ENCODE measurements at regions not wholly inside any gene's neighbourhood (a gene's known extent, or its start where the extent isn't known, plus 50 kb on each side); places are given as distances from the start of the nearest gene placed in this dataset.

DNA sequence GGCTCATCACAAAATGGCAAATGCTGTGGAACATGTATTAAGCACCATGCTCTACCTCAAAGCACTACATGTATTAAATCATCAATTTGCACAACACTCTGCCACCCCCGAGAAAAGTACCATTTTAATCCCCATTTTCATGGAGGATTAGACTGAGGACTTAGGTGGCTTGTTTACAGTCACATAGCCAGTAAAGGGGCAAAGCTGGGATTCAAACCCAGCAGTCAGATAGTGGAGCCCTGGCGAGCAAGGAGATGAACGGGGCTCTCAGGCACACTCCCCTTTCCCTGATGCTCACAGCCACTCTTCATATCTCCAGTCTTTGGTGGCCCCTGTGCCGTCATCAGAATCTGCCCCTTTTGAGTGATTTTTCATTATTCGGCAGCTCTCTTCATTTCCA is 262.9 kb downstream of the DIRAS2 start:
- DNase-seq (ENCODE audit: low read depth in 2 of 2) = no peak

DNA sequence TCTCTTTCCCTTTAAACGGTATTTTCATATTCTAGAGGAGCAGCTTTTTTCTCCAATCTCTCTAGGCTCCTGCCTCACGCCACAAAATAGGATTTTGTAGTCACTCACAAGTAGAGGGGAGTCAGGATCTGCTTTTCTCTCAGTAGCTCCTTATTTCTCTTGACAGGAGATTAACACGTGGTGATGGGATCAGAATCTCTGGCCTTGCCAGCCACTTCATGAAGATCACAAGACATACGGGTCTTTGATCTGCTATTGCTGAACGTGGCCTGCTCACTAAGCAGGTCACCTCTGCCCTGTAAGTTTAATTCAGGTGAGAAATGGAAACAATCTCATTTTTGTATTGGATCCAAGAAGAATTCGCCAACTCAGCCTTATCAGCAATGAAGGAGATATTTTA is 257.5 kb downstream of the DIRAS2 start:
- DNase-seq (ENCODE audit: low read depth in 2 of 2) = no peak

DNA sequence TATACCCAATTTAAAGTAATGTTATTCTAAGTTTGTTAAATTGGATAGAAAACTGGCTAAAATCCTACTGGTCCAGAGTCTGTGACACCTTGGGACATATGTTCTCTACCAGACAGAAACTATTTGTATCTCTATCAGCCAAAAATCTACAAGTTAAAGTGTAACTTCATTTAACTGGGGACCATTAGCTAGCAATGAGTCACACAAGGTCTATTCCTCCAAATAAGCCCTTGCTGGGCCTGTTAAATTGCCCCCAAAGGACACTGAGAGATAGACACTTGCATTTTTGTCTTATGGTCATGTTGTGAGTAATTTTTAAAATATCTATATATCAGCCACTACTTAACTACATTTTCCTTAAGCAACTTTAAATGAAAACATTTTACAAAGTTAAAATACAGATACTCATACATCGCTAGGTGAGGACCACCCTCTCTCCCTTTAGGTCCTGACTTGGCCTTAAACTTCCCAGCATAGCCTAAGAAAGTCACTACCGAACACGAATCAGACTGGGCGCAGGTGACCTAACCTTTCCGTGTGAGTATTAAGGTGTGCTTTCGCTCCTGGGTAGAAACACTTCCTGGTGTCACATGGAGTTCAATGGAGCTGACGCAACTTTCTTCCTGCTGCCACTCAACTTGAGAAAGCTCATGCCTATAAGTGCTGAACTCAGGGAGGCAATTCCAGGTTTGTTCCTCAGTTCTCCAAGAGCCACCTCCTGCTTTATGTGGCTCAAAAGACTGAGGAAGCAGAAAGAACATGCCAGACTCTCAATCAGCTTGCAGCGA is 249.1 kb downstream of the DIRAS2 start:
- no peak for DNase-seq (ENCODE audit: low read depth in 2 of 2)

DNA sequence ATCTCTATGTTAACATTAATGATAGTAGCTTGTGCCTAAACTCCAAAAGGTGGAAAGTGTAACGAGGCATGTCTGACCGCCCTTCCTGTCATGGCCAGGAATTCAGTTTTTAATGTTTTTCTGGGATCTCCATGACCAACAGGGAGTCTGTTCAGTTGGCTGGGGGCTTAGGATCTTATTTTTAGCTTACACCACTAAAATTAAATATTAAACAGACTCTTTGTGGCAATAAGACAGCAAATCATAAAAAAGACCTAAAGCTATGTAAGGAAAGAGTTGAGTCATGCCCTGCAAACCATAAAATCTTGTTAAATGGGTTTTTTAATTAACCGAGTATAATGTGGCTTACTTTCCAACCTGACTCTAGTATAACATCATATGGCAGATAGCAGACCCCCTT is 247.8 kb downstream of the DIRAS2 start:
- no peak for DNase-seq (ENCODE audit: low read depth in 2 of 2)

DNA sequence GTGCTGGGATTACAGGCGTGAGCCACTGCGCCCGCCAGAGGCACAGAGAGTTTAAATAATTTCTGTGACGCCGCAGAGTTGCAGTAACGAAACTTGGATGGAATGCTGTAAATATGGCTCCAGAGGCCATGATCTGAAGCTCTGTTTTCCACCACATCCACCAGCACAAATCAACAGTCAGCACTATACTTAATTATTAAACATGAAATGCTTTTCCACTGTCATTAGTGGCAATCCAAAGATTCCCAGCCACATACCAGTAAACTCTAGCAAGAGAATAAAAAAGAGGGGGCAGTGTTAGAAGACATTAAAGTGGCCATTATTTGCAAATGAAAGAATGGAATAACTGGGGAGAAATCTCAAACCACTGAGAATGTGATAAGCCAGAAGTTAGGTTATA is 242.5 kb downstream of the DIRAS2 start:
- no peak for DNase-seq (ENCODE audit: low read depth in 2 of 2)

DNA sequence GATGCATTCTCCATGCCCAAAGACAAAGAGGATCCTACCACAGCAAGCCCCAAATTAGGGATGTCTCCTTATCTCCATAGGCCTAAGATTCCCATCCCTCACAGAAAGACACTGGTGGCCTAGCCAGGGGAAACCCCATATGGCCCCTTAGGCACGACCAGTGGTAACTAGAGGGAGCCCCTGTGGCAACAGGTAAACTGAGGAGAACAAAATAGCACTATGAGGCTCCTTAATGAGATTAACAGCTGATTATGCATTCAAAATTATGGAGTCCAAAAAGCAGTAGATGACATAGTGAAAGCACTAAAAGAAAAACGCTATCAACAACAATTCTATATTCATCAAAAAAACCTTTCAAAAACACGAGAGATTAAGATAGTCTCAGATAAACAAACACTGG is 234.0 kb downstream of the DIRAS2 start:
- no peak for DNase-seq (ENCODE audit: low read depth in 2 of 2)

DNA sequence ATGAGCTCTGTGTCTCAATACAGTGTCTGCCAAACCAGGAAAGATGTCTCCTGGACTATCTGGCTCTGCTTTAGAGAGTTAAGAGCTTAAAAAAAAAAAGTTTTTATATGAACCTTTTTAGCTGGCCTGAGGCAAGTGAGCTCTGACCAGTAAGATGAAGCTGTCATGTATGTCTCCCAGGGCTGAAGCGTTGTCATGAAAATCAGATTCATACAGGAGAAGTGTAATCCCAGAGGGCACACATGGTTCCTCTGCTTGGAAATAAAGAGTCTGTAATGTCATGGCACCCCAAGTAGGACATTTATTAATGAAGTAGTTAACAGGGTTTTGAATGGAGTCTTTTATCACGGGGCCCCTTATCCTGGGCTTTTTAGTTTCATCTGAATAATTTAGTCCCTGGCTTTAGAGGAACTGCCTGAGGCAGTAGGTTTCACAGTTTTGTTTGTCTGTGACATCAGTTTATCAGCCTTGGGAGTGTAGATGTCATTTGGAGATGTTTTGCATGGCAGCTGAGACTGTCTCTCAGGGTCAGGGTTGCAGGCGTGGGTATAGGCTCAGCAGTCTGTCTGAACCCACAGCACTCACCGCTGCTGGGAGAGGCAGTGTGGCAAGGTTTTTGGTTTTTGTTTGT is 223.3 kb downstream of the DIRAS2 start:
- DNase-seq (ENCODE audit: low read depth in 2 of 2) = no peak

DNA sequence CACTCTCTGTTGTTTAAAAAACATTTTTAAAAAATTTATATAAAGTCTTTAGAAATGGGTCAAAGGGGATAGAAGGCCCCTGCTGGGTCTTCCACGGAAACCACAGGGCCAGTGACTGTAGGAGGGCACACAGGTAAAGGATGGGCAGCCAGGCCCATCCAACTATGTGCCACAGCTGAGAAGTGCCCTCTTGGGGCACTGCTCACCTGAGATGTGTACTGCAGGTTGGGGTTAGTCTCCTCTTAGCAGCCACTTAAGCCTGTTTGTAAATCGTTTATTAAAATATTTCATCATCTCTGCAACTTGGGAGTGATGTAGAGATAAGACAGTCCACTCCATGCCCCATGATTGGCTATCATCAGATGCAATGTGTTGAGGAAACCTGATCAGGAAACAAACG is 222.4 kb downstream of the DIRAS2 start:
- DNase-seq (ENCODE audit: low read depth in 2 of 2) = no peak

DNA sequence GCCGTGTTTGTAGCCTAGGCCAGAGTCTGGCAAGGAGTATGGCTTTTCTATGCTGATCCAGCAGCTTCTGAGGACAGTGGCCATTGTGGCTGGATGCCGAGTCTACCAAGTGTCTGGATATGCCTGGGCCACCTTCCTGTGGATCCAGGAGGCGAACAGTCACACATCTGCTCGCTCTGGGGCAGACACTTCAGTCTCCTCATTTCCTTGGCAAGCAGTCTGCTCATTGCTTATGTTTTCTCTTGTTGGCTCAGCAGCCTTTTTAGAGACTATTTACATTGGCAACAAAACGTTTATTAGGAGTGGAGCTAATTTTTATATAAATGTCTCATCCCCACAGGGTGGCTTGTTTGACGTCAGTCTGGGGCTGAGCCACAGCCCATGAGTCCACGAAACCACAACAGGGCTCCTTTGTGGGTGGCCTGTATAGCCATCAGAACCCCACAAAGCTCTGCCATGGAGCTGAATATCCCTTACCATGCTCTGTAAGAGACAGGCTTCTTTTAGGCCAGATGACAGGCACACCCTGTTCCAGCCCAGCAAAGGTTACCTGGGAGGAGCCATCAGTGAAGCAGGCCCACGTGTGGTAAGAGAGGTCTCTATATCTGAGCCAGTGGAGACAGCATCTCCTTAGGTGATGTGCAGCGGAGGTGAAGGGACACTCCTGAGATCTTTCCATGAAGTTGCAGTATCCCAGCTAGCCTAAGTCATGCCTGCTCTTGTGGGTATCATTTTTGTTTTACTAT is 221.7 kb downstream of the DIRAS2 start:
- DNase-seq (ENCODE audit: low read depth in 2 of 2) = no peak

DNA sequence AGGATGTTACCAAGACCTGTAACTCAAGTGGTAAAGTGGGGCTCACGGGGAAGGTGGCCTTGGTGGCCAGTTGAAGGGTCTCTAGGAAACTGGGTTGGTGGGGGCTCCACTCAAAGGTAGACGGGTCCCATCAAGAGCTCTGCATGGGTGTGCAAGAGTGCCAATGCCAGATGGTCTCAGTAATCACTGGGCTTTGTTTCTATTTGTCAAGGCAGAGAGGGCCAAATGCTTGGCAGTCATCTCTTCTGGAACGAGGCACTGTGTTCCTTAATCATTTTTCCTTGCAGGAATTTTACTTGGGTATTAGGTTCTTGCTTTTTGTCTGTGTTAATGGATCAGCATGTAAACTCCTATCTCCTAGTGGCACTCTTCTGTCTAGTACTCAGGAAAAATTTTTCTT is 220.8 kb downstream of the DIRAS2 start:
- DNase-seq (ENCODE audit: low read depth in 2 of 2) = no peak

DNA sequence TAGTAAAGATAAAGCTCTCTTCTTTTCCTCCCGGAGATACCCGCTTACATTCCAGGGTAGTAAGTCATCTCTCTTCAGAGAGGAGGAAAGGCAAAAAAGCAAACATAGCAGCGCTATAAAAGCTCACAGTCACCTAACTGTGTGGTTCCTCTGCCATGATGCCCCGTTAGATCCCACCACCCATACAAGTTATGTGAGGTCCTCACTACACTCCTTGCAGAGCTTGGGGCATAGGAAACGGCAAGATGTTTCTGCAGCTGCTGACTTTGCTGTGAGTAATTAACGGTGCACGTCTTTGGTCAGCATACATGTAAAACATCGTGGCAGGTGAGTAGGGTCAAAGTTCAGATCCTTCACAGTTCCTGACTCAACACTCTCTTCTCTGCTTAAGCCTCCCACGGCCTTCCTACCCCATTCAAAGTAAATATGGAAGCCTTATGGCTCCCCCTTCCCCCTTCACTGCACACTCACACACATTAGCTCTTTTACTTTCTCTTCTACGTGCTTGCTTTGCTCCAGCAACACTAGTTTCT is 218.9 kb downstream of the DIRAS2 start:
- DNase-seq (ENCODE audit: low read depth in 2 of 2) = no peak

DNA sequence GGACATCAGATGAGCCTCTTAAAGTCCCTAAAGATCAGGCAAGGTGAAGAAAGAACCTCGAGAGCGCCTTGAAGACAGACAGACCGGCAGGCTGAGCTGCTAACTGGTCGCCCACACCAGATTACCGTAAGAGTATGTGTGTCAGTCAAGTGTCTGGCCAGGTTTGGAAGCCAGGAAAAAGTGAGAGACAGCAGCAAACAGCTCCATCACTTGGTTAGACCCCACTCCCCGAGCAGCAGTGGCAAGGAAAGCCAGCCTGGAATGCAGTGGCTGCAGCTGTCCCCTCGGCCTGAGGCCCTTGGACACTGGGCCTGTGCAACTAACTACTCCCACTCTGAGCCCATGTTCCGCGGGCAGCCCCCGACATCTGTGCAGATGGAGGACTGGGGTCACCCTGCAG is 214.1 kb downstream of the DIRAS2 start:
- DNase-seq (ENCODE audit: low read depth in 2 of 2) = no peak

DNA sequence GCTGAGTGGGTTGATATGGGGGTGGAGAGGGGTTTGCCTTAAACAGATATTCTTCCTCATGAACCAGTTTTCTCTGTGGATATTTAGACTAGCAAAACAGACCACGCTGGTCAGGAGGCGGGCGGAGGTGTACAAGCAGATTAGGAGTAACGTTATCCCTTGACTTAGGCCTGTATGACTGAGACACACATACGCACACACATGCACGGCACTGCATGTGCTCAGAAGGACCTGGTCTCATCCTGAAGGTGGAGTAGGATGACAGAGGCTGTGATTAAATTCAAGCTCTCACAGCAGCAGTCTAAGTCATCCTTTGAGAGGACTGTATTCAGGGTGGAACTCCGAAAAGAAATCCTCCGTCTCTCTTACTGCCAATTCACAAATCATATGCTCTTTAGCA is 209.7 kb downstream of the DIRAS2 start:
- no peak for DNase-seq (ENCODE audit: low read depth in 2 of 2)

DNA sequence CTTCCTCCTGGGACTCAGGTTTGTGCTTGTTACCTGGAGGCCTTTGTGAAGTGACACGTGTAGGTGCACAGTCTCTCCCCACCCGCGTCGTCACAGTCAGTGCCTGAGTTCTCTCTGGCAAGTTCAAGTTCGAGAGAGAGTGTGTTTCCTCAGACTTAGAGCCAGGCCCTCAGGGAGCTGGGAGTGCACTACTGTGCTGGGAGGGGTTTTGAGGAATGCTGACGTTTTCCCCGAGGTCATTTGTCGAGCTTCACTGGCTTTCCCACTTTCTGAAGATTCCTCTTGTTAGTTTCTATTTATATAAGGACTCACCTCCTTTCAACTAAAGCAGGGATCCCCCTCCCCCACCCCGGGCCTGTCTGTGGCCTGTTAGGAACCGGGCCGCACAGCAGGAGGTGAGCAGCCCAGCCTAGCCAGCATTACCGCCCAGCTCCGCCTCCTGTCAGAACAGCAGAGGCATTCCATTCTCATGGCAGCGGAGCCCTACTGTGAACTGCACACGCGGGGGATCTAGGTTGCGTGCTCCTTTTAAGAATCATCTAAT is 209.2 kb downstream of the DIRAS2 start:
- DNase-seq (ENCODE audit: low read depth in 2 of 2) = no peak

DNA sequence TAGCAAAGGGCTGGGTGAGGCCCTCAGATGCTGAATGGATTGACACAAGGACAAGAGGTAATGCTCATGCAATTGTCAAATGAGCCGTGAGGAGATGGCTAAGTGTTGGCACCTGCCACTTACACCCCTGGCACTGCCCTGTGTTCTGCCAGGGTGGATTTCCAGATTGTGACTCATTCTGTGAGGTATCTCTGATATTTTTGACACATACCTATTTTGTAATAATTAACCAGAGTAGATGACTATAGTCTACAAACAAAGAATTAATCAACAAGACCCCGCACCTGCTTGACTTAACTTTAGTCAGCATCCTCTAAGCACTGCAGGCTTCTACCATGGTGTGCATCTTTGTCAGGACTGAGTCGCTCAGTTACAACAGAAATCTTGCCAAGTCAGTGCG is 200.8 kb downstream of the DIRAS2 start:
- no peak for DNase-seq (ENCODE audit: low read depth in 2 of 2)

DNA sequence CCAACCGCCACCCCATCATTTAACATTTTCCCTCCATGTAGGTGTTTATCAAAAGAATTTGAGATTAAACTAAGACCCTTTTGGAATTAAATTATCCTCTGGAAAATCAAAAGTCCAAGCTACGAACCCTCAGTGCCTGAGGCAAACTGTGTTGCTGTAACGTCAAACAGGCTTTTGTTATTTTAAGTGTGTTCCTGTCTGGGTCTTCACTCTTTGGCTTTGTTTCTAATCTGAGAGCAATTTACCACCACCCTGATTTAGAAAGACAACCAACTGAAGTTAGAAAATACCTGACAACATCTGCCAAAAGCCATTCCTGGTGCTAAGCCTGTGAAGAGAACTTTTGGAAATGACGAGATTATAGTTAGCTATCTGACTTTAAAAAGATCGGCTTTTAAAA is 199.9 kb downstream of the DIRAS2 start:
- no peak for DNase-seq (ENCODE audit: low read depth in 2 of 2)

DNA sequence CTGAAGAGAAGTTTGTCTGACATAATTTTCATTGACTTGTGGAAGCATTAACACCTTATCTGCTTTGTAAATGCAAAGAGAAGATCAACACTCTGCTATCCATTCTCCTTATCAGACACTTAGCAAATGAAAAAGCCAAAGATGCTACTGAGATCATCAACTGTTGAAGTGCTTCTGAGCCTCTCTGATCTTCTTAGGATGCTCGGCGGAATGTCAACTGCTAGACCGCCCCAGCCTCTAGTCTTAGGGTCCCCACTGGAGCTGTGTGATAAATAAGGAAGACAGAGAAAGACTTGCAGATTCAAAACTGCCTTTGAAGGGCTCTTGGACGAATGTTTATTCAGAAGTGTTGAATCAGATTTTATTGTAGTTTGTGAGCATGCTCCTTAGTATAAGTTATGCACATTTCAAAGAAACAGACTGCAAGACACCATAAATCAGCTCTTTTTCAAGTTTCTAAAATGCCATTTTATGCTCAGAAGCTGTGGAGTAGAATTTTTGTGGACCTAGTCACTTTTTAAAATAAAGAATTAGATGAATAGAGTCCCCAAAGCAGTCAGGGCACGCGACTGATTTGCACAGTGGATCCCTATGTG is 197.9 kb downstream of the DIRAS2 start:
- no peak for DNase-seq (ENCODE audit: low read depth in 2 of 2)

DNA sequence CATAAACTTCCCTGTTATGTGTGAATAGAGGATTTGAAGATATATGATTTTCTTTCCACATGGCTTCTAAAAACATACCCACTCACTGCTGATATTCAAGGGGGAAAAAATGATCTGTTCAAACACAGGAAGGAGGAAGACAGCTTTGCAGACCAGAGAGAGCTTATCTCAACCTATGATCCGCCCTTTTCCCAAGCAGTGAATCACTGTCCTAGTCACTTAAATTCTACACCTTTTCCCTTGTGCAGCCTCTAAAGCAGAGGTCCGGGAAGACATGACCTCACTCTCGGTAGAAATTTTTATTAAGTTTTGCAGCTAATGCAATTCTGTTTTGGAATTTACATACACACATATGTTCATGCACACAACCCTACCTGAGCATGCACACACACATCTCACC is 197.2 kb downstream of the DIRAS2 start:
- DNase-seq (ENCODE audit: low read depth in 2 of 2) = no peak

DNA sequence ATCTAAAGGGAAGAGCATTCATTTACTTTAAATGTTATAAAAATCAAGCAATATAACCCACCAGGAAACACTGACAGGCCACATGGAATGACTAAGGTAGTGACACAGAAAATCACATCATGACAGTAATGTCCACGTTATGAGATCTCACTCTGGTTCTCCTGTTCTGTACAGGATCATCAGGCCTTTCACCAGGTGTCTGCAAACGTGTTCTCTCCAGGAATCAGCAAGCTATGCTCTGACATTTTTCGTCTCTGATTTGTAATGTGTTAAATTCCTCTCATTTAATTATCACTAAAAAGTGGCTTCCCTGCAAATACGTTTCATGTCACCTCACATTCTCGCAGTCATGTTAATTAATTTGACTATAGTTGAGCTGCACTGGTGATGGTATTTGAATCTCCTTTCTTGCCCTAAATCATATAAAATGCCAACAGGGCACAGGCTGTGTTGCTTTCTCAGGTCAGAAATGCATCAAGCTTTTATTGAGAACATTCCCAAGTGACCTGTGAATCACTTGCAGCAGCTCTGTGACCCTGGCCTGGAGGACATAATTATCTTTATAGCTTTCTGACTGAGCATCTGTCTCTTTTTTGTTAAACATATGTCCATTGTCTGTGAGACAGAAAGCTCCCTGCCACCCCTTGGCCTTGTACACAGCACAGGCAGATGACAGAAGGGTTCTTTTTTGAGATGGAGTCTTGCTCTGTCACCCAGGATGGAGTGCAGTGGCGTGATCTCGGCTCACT is 196.2 kb downstream of the DIRAS2 start:
- DNase-seq (ENCODE audit: low read depth in 2 of 2) = no peak

DNA sequence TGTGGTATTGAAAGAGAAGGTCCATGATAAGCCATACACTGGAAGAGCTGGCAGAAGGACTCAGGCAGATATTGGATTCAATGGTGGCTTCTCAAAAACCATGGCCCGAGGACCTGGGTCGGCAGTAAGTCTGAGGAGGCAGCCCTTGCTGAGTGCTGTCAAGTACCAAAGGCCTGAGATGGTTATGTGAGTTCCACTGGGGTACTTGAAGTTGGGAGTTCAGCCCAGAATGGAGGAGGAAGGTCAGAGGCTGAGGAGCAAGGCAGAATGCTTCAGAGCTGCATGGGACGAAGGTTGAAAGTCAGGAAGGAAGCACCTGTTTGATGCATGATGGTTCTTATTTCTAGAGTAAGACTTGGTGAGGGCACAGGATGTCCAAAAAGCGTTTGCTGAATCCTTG is 194.9 kb downstream of the DIRAS2 start:
- no peak for DNase-seq (ENCODE audit: low read depth in 2 of 2)

DNA sequence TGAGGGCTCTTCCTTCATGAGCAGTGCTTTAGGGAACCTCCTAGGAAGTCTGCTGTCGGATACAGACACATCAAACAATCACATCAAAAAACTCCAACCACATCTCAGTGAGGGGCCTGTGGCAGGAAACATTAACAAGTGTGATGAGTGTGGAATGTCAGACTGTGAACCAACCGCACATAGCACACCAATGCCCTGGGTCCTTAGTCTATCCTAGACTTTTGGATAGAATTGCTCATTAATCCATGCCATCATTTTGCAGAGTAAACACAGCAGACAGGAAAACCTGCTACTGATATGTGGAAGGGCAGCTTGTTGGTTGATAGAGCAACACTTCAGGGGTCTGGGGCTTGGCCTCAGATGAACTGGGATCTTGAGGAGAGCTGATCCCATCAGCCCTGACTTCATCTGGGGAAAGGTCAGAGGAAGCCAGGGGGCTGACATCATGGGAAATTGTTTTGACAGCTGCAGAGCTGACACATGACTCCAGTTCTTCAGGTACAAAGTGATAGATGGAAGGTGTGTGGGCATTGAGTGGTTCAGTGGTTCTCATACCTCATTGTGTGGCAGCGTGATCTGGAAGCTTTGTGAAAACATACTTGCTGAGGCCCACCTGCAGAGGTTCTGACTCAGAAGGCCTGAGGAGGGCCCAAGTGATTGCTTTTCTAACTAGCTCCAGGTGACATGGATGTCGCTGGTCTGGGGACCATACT is 193.3 kb downstream of the DIRAS2 start:
- DNase-seq (ENCODE audit: low read depth in 2 of 2) = no peak

Measured in stimulated activated CD4-positive, alpha-beta T cell treated with anti-CD3 and anti-CD28 coated beads, Interleukin-12 subunit alpha, Interleukin-12 subunit beta, amount 100 ng/mL, for 24 hours (primary cell).